AML-193 (cell line): ENCODE measurements at regions not wholly inside any gene's neighbourhood (a gene's known extent, or its start where the extent isn't known, plus 50 kb on each side); places are given as distances from the start of the nearest gene placed in this dataset.

ENCODE experiments used
- DNase-seq, 2 experiments: peaks; one replicate each; lab custom pipeline; 2025; lab: John Stamatoyannopoulos, UW

- DNase-seq: no peak
These were observed 54.7 kb upstream of the GATA6 start for GRCh38 chr18:22114526-22115321.

- DNase-seq: no peak
These were observed 53.8 kb upstream of the GATA6 start for GRCh38 chr18:22115573-22115972.
